Activated CD4-positive, alpha-beta T cell treated with anti-CD3 and anti-CD28 coated beads for 1 hour (primary cell): ENCODE measurements at regions not wholly inside any gene's neighbourhood (a gene's known extent, or its start where the extent isn't known, plus 50 kb on each side); places are given as distances from the start of the nearest gene placed in this dataset.

Source experiments
- DNase-seq: peaks from one replicate; pipeline ENCODE4 v3.0.0-alpha.2; 2020

DNA sequence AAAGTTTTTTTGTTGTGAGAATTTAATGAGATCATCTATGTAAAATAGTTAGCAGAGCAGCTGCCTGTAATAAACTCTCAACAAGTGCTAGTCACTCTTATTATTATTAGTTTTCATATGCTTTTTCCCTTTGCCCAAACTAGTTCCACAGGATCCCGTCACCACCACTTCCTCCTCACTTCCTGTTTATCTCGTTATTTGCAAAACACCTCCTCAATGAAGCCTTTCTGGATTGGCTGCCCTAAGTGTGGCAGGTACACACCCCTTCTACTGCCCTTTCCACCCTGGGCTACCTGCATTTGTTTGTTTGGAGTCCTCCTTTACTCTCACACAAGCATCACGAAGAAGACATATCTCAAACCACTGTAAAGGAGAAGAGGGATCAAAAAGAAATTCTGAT, 54.4 kb upstream of the KLF3 start:
- DNase-seq, result no peak

DNA sequence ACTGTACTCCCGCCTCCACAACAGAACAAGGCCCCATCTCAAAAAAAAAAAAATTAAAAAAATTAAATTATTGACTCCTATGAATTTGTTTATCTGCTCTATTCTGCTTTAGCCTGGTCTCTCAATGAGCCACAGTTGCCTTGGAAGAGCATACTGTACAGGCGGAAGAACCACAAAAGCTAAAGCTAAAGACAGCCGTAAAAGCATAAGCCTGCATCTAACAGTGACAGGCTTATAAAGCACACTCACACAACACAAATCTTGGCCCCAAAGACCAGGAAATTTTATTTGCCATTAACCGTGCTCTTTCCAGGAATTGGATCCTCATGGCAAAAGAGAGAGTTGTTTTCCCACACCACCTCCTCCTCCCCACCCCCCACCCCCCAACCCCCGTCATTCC, 53.5 kb upstream of the KLF3 start:
- no peak for DNase-seq

DNA sequence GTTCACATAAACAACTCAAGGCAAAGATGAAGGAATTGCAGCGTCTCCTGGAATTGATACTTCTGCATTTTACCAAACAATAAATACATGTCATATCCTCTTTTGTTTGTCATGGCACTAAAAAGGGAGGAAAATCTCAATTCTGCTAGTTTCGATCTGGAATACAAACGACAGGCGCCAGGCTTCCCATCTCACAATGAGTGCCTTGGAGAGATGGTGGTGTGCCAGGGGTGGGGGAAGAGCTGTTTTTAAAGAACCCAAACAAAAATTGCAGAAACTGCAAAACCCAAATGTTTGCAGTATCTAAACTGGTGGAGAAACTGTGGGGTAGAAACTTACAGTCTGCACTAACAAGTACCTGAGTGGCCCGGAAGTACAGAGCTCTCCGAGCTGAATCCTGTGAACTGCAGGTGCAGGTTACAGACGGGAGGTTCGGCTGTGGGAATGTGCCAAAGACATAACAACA, 53.0 kb upstream of the KLF3 start:
- no peak for DNase-seq

DNA sequence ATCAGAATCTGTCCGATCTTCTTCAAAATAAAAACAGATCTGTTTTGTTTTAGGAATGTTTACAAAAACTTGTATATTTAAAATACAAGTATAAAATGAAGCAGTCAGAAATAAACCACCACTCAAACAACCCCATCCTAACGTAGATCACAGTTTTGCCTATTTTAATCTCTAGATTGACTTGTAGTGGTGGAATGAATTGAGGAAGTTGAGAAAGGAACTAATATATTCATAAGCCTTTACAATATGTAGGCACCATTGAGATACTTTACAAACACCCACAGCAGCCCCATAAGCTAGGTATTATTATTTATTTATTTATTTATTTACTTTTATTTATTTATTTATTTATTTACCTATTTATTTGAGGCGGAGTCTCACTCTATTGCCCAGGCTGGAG, 52.3 kb upstream of the KLF3 start:
- no peak for DNase-seq

DNA sequence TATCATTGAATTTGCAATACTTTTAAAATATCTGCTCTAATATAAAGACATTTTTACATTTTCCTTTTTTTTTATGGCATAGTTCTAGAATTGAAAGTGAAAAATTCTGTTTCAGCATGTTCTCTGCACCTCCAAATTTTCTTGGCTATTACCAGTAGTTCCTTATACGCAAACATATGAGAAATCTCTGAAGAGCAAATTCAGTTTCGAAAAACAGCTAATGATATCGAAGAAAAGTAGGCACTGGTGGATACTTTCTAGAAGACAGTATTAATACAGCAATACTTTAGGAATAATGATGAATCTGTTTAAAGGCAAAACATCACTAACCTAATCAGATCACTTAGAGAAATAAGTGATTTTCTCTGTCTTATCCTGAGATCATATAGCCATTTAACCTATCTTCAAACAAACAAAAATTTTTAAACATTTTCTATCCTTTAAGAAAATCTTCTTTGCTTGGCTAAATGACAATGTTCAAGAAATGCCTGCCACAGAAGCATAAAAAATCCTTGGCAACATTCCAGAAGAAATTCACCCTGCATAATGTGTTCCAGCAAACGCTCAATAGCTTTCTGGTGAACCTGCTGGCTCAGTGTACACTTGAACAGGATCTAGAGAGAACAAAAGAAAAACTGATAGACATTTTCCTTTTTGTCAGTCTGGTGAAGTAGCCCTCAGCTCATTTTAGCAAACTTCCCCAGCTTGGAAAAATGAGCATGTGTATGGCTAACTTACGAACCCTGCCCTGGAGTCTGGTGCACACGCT, 51.2 kb upstream of the KLF3 start:
- no peak for DNase-seq
